Fibroblast of skin of right quadriceps (primary cell): ENCODE measurements at regions not wholly inside any gene's neighbourhood (a gene's known extent, or its start where the extent isn't known, plus 50 kb on each side); places are given as distances from the start of the nearest gene placed in this dataset.

Experiments
- DNase-seq: peaks from one replicate; pipeline ENCODE4 v3.0.0-alpha.2; 2013

DNA sequence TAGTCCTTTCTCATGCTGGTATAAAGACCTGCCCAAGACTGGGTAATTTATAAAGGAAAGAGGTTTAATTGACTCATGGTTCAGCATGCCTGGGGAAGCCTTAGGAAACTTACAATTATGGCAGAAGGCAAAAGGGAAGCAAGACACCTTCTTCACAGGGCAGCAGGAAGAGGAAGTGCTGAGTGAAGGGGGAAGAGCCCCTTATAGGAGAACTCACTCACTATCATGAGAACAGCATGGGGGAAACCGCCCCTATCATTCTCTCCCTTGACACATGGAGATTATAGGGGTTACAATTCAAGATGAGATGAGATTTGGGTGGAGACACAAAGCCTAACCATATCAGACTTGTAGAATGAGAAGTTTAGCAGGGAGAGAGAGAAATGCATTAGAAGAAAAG, 373.3 kb upstream of the DIAPH2 start:
- DNase-seq: no peak

DNA sequence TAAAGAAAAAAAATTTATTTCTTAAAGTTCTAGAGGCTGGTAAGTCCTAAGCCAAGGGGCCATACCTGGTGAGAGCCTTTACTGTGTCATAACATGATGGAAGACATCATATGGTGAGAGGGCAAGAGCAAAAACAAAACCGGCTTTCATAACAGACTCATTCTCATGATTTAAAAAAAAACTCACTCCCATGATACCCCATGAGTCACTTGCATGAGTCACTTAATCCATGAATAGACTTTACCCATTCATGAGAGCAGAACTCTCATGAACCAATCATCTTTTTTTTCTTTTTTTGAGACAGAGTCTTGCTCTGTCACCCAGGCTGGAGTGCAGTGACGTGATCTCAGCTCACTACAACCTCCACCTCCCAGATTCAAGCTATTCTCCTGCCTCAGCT, 369.7 kb upstream of the DIAPH2 start:
- peak; percentile 3 for DNase-seq

DNA sequence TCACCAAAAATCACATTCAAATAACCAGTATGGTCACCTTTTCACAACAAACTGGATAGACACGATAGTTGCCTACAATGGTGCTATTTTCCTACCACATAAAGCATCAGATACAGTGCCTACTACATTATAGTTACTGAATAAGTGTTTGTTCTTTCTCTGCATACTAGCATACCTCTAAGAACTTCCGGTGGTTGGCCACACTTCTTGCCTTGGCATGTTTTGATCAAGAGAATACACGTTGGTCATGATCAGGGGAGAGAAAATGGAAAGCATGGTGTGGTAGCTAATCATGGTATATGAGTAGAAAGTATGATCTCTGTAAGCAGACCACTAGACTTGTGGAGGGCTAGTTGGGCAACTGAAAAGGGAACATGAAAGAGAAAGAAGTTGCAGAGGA, 322.8 kb upstream of the DIAPH2 start:
- no peak for DNase-seq

DNA sequence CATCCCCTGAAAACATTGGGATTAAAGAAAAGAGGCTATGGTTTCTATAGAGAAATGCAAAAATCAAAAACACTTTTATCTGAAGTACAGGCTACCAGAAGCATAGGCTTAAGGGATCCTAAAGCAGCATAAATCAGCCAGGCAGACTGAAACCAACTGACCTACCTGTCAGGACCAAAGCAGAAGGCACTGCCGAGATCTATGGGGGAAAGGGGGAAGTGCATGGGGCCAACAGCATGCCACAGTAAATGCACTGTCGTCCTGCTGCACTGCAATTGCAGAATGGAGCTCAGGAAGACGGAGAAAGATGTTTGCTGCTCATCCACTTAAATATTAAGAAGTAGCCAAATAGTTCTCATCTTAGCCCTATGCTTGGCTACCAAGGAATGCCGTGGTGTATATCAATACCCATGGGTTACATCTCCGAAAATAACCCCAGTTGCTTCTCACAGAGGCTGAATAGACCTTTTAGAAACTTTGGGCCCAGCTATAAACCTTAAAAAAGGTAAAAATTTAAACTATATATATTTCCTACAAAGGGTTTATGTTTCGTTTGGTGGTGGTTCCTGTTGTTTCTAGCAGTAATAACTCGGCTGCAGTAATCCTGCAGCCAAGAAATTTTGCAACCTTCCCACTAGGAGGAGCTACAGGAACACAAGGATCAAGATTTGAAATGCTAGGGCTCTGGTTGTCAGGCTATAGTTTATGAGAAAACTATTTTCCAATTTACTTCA, 312.2 kb upstream of the DIAPH2 start:
- DNase-seq: peak; percentile 40

DNA sequence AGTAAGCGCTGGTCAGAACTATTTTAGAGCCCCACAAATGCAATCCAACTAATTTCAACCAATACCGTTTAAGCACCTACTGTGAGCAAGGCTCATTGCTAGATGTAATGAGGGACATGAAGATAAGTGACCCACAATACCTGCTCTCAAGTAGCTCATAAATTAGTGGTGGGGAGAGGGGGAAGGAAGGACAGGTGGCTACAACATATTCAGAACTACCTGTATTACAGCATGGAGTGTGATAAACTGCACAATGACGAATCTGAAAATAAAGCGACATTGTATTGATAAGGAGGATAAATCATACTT, 311.6 kb upstream of the DIAPH2 start:
- no peak for DNase-seq

DNA sequence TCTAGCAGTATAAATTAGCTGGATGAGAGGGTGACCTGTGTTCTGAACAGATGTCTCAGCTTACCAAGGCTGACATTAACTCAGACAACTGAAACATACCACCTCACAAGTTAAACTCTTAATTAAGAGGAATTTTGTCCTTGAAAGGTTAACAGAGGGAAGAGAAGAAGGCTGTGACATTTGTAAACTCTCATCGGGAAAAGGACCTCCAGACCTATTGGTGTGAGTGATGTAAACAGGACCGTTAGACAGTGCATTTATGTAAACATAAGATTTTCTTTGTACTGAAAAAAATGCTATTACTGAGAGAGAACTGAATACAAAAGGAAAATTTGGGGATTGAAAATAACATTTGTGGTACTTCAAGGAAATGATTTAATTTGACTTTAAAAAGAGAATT, 308.4 kb upstream of the DIAPH2 start:
- no peak for DNase-seq

DNA sequence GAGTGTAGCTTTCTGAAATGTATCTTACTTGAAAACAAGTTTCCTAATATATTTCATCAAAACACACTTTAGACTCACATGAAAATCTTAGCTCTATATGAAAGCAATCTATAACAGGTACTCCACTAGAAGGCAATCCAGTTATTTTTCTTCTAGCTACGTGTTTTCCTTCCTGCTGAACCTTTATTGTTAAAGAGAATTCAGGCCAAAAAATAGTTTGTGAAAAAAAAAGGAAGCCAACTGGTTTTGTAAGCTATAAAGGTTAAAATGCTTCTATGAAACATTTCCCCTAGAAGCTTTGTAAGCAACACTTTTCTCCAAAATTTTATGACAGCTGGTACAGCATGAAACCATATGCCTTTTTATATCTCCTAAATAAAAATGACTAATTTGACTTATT, 304.7 kb upstream of the DIAPH2 start:
- DNase-seq: no peak

DNA sequence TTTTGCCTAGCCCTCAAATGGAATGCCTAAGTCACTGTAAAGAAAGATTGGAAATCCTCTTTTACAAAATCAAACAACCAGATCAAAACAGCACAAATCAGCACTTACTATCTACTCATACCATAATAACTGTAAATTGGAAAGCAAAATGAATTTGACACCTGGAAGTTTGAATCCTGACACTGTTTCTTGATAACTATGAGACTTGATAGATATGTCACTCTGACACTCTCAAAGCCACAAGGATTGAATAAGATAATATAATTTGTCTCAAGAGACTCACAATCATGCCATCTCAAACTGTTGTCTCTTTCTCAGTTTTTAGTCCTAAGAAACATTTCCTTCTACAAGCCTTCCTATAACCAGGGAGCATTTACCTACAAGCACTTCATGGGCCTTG, 302.6 kb upstream of the DIAPH2 start:
- DNase-seq: no peak

DNA sequence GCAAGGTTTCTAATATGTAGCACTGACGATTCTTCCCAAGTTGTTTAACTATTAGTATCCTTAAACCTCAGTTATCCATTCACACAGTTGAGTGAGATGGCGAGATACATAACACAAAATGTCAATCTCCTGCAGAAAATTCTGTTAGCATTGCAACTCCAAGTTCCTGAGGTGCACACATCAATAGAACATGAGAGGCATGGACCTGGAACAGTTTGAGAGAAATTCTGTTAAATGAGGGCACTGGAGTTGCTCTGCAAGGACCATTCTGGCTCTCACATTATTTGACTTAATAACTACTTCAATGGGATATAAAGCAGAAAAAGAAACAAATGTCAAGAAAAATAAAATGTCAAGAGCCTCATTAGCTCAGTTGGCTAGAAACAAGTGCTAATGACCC, 301.2 kb upstream of the DIAPH2 start:
- DNase-seq: no peak

DNA sequence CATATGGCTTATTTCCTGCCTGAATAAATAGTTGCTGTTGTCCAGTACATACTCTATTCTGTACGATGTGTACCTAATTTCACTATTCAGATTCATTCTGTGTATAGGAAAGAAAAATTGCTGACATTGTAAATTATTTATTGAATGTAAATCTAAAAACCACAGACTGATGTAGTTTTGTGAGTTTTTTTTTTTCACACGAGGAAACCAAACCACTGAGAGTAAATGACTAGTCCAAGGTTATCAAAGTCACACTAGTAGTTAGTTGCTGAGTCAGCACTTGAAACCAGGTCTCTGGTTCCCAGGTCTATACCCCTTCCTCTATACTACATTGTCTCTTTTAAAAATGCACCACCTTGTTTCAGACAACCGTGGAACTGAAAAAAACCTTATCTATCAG, 298.3 kb upstream of the DIAPH2 start:
- DNase-seq: no peak

DNA sequence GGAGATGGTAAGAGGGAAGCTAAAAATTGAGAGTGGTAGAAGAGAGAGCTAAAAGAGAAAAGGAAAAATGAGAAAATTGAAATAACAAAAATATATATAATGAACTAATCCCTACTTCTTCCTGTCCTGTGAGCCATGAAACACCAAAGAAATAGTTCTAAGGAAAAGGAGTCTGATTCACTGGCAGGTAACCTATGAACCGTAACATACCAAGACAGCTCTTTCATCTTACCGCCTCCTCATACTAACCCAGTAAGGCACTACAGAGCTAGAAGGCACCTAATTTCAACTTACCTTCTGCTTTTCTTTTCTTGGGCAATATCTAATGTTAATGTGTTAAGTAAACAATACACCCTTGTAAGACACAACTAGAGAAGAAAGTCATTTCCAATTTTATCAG, 297.7 kb upstream of the DIAPH2 start:
- DNase-seq: no peak

DNA sequence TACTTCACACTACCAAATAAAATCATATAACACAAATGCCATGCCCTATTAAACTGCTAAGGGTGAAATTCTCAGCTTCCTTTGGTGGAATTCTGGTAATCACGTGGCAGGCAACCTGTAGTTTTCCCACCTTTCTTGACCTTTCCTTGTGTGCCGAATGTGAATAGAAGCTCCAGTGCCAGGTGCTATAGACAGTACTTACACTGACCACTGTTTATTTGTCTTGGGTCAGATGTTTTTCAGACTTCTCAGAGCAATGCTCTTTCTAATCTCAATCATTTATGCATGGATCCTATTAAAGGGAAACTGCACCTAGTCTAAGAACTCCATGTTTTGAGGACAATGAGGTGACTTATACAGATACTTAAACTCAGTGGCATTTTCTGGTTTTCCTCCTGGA, 296.8 kb upstream of the DIAPH2 start:
- DNase-seq: no peak

DNA sequence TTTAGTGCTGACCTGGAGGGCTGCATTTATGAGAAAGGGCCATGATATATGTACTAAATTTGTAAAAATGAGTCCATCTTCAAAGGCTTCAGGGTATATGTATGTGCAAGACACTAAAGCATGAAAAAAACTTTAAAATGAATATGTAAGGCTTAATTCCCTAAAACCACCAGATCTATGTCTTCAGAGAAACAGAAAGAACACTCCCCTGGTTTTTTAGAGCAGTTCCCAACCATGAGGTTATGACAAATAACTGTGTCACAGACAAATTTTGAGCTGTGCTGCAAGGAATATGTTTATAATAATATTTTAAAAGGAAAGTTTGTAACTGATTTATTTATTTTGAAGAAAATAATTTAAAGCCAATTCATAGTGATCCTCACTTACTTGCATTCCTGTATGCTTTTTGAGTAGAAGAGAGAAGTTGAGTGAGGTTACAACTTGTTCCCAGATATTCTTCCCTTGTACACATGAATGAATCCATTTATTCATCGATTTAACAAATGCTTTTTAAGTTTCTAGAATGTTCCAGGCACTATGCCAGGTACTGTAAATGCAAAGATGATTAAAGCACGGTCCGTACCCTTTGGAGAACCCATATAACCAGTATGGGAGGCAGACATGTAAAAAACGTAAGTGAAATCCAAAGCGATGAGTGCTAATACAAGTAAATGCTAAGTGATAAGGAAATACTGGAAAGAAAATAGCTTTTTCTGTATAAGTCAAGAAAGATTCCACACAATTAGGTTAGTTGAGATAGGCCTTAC, 295.2 kb upstream of the DIAPH2 start:
- DNase-seq: no peak

DNA sequence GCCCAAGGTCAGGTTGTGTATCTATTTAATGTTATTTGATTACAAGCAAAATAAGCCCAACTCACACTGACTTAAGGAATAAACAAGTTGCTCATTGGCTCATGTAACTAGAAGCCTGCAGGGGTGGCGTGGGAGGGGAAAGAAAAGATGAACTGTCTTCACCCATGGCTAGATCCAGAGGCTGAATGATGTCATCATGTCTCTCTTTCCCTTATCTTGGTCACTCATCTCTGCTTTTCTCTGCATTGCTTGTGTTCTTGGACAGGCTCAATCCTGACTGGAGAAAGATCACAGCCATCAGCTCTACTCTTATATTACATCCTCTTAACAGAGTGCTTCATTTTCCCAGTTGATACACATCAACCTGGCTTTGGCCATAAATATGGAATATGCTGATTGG, 290.0 kb upstream of the DIAPH2 start:
- DNase-seq: no peak

DNA sequence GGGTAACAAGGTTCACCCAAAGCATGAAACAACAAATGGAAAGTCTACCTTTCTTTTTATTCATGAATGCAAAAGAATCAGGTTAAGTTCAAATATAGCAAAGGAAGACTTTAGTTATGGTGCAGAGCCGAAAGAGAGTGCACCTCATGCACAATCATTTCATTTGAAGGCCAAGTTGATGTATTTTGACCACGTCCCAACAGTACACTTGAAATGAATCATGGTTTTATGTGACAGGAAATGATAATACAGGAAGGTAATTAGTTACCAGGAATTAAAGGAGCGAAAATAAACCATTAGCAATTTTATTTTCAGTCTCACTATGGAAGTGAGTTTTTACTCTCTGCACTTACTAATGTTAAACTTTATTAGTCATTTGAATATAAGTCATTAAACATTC, 281.2 kb upstream of the DIAPH2 start:
- no peak for DNase-seq

DNA sequence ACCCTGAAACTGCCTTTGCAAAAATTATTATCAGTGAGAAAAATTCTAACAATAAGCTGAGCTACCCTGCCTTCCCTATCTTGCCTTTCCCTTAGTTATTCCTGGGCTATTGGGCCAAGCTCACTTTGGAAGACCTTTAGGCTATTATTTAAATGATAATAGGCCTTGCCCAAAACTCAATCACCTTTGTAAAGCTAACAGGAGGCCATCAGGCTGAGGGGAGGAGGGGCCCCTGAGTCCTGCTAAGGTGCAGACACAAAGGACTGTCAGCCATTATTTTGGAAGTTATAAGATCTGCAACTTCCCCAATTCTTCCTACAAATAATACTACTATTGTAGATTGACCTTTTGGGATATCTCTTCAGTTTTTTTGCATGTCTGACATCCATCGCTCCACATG, 278.8 kb upstream of the DIAPH2 start:
- DNase-seq: no peak

DNA sequence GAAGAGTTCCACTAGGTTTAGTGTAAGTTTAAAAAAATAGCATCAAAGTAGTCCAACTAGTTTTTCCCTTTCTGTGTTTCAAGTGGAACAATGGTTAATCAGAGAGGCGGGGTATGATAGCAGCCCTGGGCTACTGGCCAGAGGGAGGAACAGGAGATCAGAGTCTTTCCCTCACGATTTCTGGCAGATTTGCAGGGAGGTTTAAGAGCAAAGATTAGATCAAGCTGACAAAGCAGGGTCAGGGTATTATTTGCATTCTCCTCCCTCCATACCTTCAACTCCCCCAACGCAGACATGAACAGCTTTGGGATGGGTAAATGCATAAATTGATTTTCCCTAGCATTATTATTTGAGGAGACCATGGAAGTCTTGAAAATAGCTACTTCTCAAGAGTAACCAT, 277.6 kb upstream of the DIAPH2 start:
- DNase-seq: peak; percentile 1

DNA sequence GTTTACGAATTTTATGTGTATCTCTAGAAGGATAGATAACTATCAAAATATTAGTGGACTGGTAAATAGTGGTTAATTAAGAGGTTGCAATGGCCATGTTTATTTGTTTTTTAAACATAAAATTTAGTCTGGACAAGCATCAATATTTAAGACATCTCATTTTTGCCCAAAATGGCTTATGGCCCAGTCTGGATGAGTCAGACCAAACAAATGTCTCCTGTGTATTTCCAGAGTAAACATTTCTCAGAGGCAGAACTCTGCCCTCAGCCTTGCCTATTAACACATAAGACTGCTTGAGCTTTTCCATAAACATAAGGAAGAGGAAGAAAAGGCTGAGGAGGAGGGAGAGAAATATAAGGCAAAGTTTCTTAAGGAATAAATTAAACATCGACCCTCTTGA, 277.1 kb upstream of the DIAPH2 start:
- DNase-seq: peak; percentile 45

DNA sequence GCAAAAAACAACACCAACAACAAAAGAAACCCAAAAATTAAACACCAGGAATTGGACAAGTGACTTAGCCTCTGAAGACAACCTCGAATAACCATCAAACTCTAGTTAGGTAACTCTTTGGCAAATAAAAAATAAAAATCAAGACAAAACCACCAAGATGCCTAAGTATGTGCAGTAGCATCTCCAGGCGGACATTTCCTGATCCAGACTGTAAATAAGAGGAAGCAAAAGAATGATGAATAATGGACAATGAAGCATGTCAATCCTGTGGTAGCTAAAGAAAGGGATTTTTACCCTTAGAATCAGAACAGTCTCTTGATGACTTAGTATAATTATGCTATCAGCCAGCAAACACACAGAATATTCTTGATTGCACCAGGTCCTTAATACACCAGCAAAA, 276.7 kb upstream of the DIAPH2 start:
- no peak for DNase-seq

DNA sequence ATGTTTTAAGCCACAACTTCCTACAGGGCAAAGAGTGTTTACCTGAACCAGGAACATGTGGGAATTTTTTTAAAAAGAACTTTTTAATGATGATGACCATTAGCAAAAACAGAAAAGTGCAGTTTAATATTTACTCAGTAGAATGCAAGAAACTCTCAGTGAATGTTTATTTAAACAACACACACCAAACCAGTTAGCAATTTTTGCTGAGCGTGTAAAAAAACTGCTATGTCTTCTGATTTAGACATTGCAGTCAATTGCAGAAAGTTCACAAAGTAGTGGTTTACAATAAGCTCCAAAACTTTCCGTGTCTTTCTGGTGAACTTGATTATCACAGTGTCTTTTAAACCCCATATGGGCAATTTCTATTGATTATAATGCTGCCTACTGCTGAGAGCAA, 273.7 kb upstream of the DIAPH2 start:
- no peak for DNase-seq

DNA sequence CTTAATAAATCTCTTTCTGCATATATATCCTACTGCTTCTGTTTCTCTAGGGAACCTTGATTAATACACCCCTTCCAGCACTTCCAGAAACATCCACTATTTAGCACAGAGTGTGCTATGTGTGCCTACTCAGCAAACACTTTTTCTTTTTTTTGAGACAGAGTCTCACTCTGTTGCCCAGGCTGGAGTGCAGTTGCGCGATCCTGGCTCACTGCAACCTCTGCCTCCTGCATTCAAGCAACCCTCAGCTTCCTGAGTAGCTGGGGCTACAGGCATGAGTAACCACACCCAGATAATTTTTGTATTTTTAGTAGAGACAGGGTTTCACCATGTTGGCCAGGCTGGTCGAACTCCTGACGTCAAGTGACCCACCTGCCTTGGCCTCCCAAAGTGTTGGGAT, 266.9 kb upstream of the DIAPH2 start:
- DNase-seq: no peak

DNA sequence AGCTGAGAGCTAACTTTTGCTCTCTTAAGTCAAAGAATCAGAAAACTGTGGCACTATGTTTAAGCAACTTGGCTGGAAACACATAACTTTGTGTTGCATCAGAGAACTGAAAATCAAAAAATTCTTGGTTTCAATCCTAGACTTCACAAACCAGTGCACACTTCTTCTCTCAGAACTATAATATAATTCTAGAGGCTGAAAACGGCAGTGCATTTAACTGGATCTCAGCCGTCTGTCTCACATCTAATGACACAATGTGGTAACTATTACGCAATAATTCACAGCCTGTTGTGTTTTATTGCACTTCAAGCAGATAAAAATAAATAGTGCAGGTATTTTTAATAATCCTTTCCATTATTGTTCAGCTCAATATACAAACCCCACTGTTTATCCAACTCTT, 260.6 kb upstream of the DIAPH2 start:
- DNase-seq: peak; percentile 10

DNA sequence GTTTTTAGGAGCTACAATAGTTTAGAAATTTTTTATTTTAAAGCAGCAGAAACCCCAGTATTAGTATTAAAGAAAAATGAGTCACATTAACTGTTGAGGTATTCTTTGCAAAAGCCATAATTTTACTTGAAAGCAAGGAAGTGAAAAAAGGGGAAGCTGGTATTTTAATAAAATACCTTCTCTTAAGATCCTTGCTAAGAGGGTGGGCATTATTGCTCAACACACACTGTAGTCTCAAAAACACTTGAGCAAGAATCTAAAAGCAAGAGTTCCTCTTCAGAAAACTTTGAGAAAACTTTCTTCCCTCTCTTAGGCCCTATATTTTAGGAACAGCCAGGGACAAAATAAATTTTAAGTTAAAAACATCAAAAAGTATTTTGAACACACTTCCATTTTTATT, 259.4 kb upstream of the DIAPH2 start:
- DNase-seq: no peak

DNA sequence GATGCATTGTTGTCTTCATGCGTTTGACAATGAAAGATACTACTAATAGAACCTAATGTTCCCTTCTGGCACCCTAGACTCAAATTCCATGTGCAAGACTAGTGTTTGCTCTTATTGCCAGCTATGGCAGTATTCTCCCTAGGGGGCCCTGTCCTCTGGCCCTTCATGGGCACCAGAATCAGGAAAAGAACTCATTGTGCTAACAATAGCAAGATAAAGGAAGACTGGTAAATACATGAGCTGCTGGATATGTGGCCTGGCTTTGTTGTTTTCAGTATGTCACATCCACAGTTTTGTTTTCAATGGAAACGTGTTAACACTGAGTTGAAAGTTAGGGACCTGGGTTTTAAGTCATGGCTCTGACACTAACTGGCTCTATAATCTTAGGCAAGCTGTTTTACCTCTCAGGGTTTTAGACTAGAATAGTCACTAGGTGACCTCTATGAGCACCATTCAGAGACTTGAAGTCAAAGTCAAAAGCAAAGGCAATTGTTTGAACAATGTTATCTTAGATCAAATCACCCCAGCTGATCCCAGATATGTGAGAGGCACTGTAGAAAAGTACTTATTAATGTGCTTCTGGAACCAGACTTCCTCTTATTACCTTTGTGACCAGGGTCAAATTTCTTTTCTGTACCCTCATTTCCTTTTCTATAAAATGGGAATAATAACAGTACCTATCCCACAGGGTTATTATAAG, 253.7 kb upstream of the DIAPH2 start:
- DNase-seq: no peak
